ENCODE measurements at regions not wholly inside any gene's neighbourhood (a gene's known extent, or its start where the extent isn't known, plus 50 kb on each side); places are given as distances from the start of the nearest gene placed in this dataset.

DNA sequence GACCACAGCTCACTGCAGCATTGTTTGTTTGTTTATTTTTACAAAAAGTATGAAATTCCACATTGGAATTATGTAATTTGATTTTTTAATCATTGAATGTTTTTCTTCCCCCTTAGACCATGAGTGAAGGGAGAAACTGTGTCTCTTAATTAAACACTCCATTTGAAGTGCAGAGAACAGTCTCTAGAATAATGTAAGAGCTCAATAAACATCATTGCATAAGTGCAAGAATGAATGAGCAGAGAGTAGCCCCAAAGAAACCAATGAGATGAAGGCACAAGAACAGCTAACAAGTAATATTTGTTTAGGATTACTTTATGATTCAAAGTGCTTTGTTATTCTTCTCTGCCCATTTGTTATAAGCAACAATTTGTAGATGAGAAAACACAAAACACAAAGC, 921.3 kb upstream of the LCORL start:
- H3K4me3 ChIP-seq = no peak overlapping the region
- BruUV-seq (replicated peaks) = no TSS peak
- H3K36me3 ChIP-seq (ENCODE audit: low read depth) = no peaks in the 10 kb centered on the region
- no peaks in the 10 kb centered on the region for H4K20me1 ChIP-seq (ENCODE audit: insufficient read depth)
- DNase-seq = no peak
- intact Hi-C loops (cut with micrococcal nuclease; ENCODE audit: unreplicated experiment) = no loop called here
- H2AFZ ChIP-seq = no peak overlapping the region
- H3K9me3 ChIP-seq (ENCODE audit: insufficient read depth, low read depth) = no peaks in the 10 kb centered on the region
- TF ChIP-seq EZH2 (IDR thresholded peaks at IDR 0.05; ENCODE audit: low read depth) = no peak
- TF ChIP-seq, protein P1, sequence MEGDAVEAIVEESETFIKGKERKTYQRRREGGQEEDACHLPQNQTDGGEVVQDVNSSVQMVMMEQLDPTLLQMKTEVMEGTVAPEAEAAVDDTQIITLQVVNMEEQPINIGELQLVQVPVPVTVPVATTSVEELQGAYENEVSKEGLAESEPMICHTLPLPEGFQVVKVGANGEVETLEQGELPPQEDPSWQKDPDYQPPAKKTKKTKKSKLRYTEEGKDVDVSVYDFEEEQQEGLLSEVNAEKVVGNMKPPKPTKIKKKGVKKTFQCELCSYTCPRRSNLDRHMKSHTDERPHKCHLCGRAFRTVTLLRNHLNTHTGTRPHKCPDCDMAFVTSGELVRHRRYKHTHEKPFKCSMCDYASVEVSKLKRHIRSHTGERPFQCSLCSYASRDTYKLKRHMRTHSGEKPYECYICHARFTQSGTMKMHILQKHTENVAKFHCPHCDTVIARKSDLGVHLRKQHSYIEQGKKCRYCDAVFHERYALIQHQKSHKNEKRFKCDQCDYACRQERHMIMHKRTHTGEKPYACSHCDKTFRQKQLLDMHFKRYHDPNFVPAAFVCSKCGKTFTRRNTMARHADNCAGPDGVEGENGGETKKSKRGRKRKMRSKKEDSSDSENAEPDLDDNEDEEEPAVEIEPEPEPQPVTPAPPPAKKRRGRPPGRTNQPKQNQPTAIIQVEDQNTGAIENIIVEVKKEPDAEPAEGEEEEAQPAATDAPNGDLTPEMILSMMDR (conservative IDR thresholded peaks at IDR 0.05) = no peak
- H3K9me2 ChIP-seq (ENCODE audit: insufficient read depth) = no peaks in the 10 kb centered on the region
- no peaks in the 10 kb centered on the region for H3F3A ChIP-seq (ENCODE audit: insufficient read depth, low read depth)
- H3K4me1 ChIP-seq (replicated peaks; ENCODE audit: insufficient read depth) = no peaks in the 10 kb centered on the region
- H3K27me3 ChIP-seq (ENCODE audit: insufficient read depth, low read depth) = no peaks in the 10 kb centered on the region
- H3K27ac ChIP-seq = no peak overlapping the region
- H3K79me2 ChIP-seq (ENCODE audit: low read depth) = no peaks in the 10 kb centered on the region
- CTCF ChIA-PET = no interaction called here
- POLR2A ChIA-PET (ENCODE audit: unreplicated experiment) = no interaction called here
- no peak overlapping the region for H3K4me2 ChIP-seq

DNA sequence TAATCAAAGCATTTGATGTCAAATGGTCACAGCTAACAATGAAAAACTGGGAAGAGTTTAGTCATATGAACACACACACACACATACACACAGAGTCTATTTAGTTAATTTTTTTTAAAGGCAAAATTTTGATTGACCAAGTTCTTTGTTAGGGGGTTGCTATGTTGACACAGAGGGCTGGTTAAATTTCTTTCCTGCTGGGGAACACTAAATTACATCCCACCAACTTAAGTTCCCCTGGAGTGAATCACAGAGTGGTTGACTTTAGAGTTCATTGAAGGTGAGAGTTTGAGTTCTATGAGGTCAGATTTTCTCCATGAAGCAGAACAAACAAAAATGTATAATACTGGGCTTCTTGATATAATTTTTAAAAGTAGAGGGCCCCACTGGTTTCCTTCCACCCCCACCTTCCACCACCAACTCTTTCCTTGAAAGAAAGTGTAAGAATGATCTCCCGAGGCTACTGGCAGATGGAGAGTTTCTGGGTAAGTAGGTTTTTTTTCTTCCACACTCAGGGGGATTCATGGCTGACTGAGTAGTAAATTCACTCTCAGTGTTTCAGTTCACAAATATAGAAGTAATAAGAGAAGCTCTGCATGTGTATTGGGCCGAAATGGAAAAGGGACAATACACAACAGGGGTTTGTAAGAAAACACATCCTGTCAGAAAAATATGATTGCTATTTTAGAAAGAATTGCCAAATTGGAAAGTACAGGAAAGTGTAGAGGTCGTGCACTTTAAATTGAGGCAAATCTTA, 917.0 kb upstream of the LCORL start:
- ChIA-PET CTCF (no interaction called here), POLR2A (ENCODE audit: unreplicated experiment) (no interaction called here)
- Histone ChIP-seq H2AFZ (no peak overlapping the region), H3K4me3 (no peak overlapping the region), H3K4me1 (replicated peaks; ENCODE audit: insufficient read depth) (no peaks in the 10 kb centered on the region), H3K27ac (no peak overlapping the region), H3K9me2 (ENCODE audit: insufficient read depth) (no peaks in the 10 kb centered on the region), H3K36me3 (ENCODE audit: low read depth) (no peaks in the 10 kb centered on the region), H3K4me2 (no peak overlapping the region), H4K20me1 (ENCODE audit: insufficient read depth) (no peaks in the 10 kb centered on the region), H3K27me3 (ENCODE audit: insufficient read depth, low read depth) (0 out of 2 replicates have a peak, but pooled peaks cover 4% of the 10 kb centered on the region), H3F3A (ENCODE audit: insufficient read depth, low read depth) (no peaks in the 10 kb centered on the region), H3K79me2 (ENCODE audit: low read depth) (no peaks in the 10 kb centered on the region), H3K9me3 (ENCODE audit: insufficient read depth, low read depth) (no peaks in the 10 kb centered on the region)
- no TSS peak for BruUV-seq (replicated peaks)
- no peak for DNase-seq
- TF ChIP-seq, protein P1 (conservative IDR thresholded peaks at IDR 0.05) = no peak
- no peak for TF ChIP-seq EZH2 (IDR thresholded peaks at IDR 0.05; ENCODE audit: low read depth)
- intact Hi-C loops (cut with micrococcal nuclease; ENCODE audit: unreplicated experiment) = no loop called here

DNA sequence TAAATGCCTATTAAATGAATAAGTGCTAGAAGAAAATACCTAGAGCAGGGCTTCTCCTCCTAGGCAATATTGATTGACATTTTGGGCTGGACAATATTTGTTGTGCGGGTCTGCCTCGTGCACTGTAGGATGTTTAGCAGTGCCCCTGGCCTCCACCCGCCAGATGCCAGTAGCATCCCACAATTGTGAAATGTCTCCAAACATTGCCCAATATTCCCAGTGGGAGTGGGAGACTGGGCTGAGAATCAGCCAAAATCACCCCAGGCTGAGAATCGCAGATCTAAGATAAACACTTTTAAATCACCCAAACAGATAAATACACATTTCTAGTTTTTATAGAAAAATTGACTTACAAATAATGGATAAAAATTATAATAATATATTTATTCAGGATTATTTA, 916.2 kb upstream of the LCORL start:
- H3K79me2 ChIP-seq (ENCODE audit: low read depth) = no peaks in the 10 kb centered on the region
- no peaks in the 10 kb centered on the region for H3K4me1 ChIP-seq (replicated peaks; ENCODE audit: insufficient read depth)
- H3K4me3 ChIP-seq = no peak overlapping the region
- 0 out of 2 replicates have a peak, but pooled peaks cover 4% of the 10 kb centered on the region for H3K27me3 ChIP-seq (ENCODE audit: insufficient read depth, low read depth)
- ChIA-PET CTCF (no interaction called here), POLR2A (ENCODE audit: unreplicated experiment) (no interaction called here)
- no peak overlapping the region for H3K4me2 ChIP-seq
- H4K20me1 ChIP-seq (ENCODE audit: insufficient read depth) = no peaks in the 10 kb centered on the region
- intact Hi-C loops (cut with micrococcal nuclease; ENCODE audit: unreplicated experiment) = no loop called here
- H3K36me3 ChIP-seq (ENCODE audit: low read depth) = no peaks in the 10 kb centered on the region
- no peaks in the 10 kb centered on the region for H3F3A ChIP-seq (ENCODE audit: insufficient read depth, low read depth)
- no peaks in the 10 kb centered on the region for H3K9me2 ChIP-seq (ENCODE audit: insufficient read depth)
- H3K27ac ChIP-seq = no peak overlapping the region
- no peak for DNase-seq
- no peak for TF ChIP-seq EZH2 (IDR thresholded peaks at IDR 0.05; ENCODE audit: low read depth)
- TF ChIP-seq, protein P1 (conservative IDR thresholded peaks at IDR 0.05) = no peak
- H3K9me3 ChIP-seq (ENCODE audit: insufficient read depth, low read depth) = no peaks in the 10 kb centered on the region
- BruUV-seq (replicated peaks) = no TSS peak
- no peak overlapping the region for H2AFZ ChIP-seq

Data from PC-9 (cell line).